Thyroid gland (tissue), 4 donors: ENCODE measurements at regions not wholly inside any gene's neighbourhood (a gene's known extent, or its start where the extent isn't known, plus 50 kb on each side); places are given as distances from the start of the nearest gene placed in this dataset.

Experiments
- POLR2A ChIP-seq, 2 donors: fragments of 450-650 bp; IDR thresholded peaks; one replicate each; pipeline ENCODE4 v1.6.1; 2017; ENCODE audit warnings: antibody characterized with exemption in 2 of 2, mild to moderate bottlenecking in 2 of 2, moderate library complexity in 1 of 2
- TF ChIP-seq, protein P1 (sequence below), 6 experiments: fragments of 200-600 bp in 3 of 6; fragments of 450-650 bp in 3 of 6; sonication (generic) in 3 of 6; IDR thresholded peaks; one replicate each; pipeline ENCODE4 v1.5.1; 2016 to 2019; ENCODE audit warnings: antibody characterized with exemption in 6 of 6, mild to moderate bottlenecking in 2 of 6, inconsistent platforms in 1 of 6, moderate library complexity in 1 of 6

DNA sequence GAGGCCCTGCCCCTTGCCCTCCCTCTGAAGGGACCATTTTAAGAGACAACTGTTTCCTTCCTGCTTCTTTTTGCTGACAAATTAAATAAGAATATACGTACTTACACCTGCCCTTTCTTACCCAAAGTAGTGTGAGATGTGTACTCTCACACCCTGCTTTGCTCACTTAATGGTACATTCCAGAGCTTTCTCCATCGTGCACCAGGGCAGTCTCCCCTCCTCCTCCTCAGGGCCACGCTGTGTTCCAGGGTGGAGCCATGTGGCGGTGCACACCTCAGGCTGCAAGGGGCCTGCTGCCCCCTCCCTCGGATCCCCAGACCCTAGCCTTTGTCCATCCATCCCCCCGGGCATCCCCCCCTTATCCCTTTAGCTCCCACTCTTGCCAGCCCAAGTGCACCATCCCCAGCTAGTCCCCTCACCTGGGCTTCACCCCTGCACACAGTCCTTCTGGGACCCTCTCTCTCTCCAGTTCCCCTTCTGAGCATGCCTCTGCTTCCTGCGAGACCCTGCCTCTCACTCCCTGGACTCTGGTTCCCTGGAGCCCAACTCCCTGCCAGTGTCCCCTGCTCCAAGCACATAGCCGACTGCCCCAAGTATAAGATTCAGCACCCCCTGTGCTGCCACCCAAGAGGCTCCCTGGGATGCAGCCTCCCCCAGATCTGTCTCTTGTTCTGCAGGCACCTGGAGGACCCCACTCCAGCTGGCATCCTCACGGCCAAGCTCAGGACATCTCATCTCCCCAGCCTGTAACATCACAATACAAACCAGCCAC, 89.5 kb upstream of the IQSEC1 start:
- TF ChIP-seq, protein P1, sequence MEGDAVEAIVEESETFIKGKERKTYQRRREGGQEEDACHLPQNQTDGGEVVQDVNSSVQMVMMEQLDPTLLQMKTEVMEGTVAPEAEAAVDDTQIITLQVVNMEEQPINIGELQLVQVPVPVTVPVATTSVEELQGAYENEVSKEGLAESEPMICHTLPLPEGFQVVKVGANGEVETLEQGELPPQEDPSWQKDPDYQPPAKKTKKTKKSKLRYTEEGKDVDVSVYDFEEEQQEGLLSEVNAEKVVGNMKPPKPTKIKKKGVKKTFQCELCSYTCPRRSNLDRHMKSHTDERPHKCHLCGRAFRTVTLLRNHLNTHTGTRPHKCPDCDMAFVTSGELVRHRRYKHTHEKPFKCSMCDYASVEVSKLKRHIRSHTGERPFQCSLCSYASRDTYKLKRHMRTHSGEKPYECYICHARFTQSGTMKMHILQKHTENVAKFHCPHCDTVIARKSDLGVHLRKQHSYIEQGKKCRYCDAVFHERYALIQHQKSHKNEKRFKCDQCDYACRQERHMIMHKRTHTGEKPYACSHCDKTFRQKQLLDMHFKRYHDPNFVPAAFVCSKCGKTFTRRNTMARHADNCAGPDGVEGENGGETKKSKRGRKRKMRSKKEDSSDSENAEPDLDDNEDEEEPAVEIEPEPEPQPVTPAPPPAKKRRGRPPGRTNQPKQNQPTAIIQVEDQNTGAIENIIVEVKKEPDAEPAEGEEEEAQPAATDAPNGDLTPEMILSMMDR (IDR thresholded peaks at IDR 0.05) = no peak
- TF ChIP-seq POLR2A (IDR thresholded peaks at IDR 0.05) = no peak
